SKM-1 (cell line): ENCODE measurements at regions not wholly inside any gene's neighbourhood (a gene's known extent, or its start where the extent isn't known, plus 50 kb on each side); places are given as distances from the start of the nearest gene placed in this dataset.
"Not testable (repeated sequence)": the region's sequence is repeated elsewhere in the genome, so short reads cannot be mapped to it uniquely, and the experiment has no call there.

Experiments
- DNase-seq: peaks from one replicate; lab custom pipeline; 2025; ENCODE audit not compliant: unreplicated experiment; lab: John Stamatoyannopoulos, UW

GRCh38 chr15:62270216-62270921 lies 105.3 kb upstream of the C2CD4B start:
- no peak for DNase-seq

DNA sequence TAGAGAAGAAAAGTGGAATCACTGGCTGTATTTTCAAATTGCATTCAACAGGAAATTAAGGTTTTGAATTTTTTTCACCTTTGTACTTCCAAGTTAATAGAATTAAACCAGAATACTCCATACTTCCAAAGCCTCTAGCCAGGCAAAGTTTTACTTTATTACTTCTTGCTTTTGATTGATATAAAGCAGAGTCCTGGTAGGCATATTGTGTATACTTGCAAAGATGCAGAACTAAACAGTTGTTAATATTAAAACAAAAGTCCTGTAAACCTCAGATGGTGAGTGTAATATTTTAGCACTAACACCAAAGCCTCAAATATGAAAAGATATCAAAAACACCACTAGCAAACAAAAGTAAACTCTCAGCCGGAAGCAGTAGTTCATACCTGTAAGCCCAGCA lies 107.2 kb upstream of the C2CD4B start:
- no peak for DNase-seq

GRCh38 chr15:62275831-62276230 lies 110.7 kb upstream of the C2CD4B start:
- DNase-seq, result no peak

- DNase-seq, result no peak
Observed at GRCh38 chr15:62277816-62278394, 112.8 kb upstream of the C2CD4B start.

- no peak for DNase-seq
Observed at GRCh38 chr15:62278534-62278933, 113.4 kb upstream of the C2CD4B start.

- no peak for DNase-seq
Observed at GRCh38 chr15:62279041-62279440, 114.0 kb upstream of the C2CD4B start.

- no peak for DNase-seq
Observed at GRCh38 chr15:62280625-62281024, 115.5 kb upstream of the C2CD4B start.

DNA sequence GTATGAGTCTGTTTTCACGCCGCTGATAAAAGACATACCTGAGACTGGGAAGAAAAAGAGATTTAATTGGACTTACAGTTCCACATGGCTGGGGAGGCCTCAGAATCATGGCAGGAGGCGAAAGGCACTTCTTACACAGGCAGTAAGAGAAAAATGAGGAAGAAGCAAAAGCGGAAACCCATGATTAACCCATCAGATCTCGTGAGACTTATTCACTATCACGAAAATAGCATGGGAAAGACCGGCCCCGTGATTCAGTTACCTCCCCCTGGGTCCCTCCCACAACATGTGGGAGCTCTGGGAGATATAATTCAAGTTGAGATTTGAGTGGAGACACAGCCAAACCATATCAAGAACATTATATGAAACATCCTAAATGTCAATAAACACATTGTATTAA lies 116.7 kb upstream of the C2CD4B start:
- not testable (repeated sequence) for DNase-seq

DNA sequence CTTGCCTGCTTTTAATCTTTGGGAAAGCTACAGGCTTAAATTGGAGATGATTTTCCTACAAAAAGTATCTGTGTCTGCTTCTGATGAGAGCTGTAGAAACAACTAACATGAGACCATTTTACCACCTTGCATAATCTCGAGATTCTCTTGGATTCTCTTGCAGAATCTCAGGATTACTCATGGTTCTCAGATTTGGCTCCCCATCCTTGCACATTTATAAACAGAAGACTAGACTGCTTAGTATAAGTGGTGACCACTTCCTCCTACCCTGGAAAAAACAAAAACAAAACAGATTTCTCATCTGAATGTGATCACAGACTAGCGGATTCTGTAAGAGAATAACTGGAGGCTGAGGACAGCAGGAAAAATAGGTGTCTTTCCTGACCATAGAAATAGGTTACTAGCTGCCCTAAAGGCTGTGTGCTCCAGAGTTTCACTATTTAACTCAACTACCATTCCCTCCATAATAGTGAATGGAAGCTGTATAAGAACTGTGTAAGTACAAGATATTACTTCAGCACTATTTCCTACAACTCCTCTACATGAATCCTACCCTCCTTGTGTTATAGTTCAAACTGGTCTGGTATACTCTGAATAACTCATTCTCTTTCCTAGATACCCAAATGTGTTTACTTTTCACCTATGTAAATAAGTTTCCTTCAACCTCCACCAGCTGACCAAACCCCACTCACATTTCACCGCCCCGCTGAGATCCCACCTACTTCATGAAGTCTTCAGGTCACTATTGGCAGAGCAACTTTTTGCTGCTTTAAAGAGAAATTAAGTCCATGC lies 122.2 kb upstream of the C2CD4B start:
- no peak for DNase-seq

GRCh38 chr15:62288361-62289017 lies 123.4 kb upstream of the C2CD4B start:
- DNase-seq, result no peak

DNA sequence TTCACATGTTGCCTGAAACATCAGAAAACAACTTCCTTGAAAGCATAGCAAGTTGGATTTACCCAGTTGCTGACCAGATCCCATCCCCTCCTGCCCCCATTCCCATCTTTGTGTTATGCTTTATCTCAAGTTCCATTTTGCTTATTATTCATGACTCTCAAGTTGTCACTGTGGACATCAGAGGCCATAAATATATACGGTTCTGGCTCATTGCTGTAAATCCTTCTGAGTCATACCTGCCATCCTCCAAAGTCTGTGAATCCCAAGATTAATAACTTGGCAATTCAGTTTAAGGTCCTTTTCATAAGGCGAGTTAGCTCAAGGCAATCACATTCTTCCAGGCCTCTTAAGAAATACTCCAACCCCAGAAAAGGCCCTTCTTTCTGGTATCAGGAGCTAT lies 126.2 kb upstream of the C2CD4B start:
- DNase-seq, result no peak

- no peak for DNase-seq
Observed at GRCh38 chr15:62296756-62297507, 131.8 kb upstream of the C2CD4B start.

GRCh38 chr15:62297522-62297921 lies 132.4 kb upstream of the C2CD4B start:
- no peak for DNase-seq

GRCh38 chr15:62297933-62298332 lies 132.8 kb upstream of the C2CD4B start:
- DNase-seq, result no peak

DNA sequence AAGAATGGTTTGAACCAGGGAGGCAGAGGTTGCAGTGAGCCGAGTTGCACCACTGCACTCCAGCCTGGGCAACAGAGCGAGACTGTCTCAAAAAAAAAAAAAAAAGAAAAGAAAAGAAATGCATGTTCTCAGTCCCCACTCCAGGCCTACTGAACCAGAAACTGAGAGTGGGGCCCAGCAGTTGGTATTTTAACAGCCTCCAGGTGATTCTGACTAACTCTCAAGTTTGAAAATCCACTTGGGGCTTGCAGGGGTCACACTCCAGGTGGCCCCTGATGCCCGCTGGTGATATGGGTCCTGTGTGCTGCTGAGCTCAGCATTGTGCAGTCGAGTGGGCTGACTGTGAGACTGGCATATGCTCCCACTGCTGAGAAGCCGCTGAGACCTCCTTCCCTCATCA lies 133.7 kb upstream of the C2CD4B start:
- DNase-seq, result no peak

- DNase-seq, result no peak
Observed at GRCh38 chr15:62299541-62299940, 134.5 kb upstream of the C2CD4B start.

DNA sequence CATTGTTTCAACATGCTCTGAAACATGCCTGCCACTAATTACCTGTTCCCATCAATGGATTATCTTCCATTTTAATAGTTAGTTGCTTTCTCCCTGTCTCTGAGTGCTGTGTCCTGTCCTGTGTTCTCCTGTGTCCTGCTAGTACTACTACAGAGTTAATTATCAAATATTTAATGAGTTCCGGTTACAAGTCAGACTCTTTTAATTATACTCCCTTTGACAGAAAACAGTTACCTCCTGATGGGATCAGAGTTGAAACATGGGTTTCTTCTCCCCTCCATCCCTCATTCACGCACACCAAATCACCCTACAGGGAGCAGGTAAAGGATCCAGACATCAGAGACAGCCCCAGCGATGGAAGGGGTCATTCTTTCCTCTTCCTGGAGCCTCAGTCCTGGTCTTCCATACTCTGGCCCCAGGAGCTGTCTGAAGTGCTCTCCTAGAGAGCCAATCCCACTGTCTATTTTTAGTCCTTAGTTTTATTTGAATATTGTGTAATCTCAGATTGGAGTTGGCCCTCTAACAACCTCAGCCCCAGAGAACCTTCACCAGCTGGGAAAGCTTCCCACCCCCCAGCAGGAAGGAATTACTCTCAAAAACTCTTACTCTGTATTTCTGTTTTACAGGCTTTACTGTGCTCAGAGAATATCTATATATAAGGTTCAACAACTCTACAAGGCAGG lies 137.0 kb upstream of the C2CD4B start:
- no peak for DNase-seq

- DNase-seq, result peak; percentile 47
Observed at GRCh38 chr15:62306851-62307504, 141.9 kb upstream of the C2CD4B start.

DNA sequence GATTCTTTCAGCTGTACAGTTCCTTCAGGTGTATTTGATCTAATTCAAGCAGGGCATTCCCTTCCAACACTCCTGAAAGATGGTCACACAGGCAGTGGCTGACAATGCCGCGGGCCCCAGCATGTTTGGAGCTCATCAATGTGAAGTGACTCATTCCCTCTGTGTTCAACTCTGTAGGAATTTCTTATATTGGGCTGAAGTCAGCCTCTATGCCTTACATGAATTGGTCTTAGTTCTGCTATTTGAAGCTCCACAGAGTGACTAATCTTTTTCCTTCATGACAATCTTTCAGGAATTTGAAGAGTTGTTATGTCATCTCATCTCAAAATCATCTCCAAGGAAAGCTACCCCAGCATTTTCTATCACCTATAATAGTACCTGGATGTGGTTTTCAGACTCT lies 142.5 kb upstream of the C2CD4B start:
- no peak for DNase-seq
